ENCODE measurements at regions not wholly inside any gene's neighbourhood (a gene's known extent, or its start where the extent isn't known, plus 50 kb on each side); places are given as distances from the start of the nearest gene placed in this dataset.
A peak's percentile ranks its signal among the peaks of the same experiment; 100 is the strongest.

DNA sequence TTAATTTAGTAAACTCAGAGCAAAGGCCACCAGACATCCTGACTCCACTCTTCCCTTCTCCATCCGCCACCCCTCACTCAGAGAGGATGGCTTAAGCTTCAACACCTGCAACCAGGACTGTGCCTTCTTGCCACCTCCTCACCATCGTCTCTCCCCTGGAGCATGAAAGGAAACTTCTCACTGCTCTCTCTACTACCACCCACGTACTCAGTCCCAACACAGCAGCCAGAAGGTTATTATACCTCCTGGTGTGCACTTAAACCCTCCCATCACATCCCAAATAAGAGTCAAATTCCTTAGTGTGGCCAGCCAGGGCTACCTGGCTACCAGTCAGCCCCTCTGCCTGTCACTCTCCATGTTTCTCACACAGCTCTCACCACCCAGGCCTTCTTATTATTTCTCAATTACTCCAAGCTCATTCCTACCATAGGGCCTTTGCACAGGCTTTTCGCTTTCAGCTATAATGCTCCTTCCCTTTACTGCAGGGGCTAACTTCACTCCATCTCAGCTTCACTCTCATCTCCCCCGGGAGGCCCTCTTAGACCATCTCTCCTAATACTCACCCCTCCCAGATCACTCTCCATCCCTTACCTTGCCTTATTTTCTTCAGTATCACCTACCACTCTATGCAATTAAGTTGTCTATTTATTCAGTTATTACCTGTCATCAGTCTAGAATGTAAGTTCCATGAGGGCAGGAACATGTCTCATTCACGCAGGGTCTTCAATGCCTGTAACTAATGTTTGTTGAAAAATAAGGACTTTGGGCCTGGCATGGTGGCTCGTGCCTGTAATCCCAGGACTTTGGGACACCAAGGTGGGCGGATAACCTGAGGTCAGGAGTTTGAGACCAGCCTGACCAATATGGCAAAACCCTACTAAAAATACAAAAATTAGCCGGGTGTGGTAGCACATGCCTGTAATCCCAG, 137.5 kb downstream of the TOMM20 start:
- Mint-ChIP-seq H3K9me3 (ENCODE audit: insufficient read depth) (no peaks in the 10 kb centered on the region), H3K27ac (peak overlapping the region; percentile 26), H3K4me1 (peaks cover 40% of the 10 kb centered on the region), H3K4me3 (no peak overlapping the region), H3K27me3 (no peaks in the 10 kb centered on the region)
- intact Hi-C loops (cut with micrococcal nuclease): no loop called here
- DNase-seq: no peak
- ChIA-PET CTCF (interaction anchor here (0.9 kb wide), 1 partner anchor 8 kb away, joined by 3 read pairs; no protein-coding TSS in a partner anchor), POLR2A (no interaction called here)
- Histone ChIP-seq H3K79me2 (ENCODE audit: control insufficient read depth, insufficient read depth, low read length) (no peaks in the 10 kb centered on the region), H3K4me3 (ENCODE audit: control extremely low read depth in 1 of 5, extremely low read depth in 1 of 5, insufficient read depth in 1 of 5, low read depth in 2 of 5, low read length in 4 of 5) (no peak overlapping the region), H3K27me3 (replicated peaks in 1 of 4; ENCODE audit: control extremely low read depth in 1 of 4, control insufficient read depth in 3 of 4, insufficient read depth in 4 of 4, low read length in 3 of 4) (no peaks in the 10 kb centered on the region), H2AFZ (ENCODE audit: insufficient read depth, low read depth, low read length, poor library complexity, severe bottlenecking) (no peak overlapping the region), H3K9me3 (ENCODE audit: control extremely low read depth in 1 of 3, control insufficient read depth in 2 of 3, insufficient read depth in 1 of 3, low read length in 2 of 3) (no peaks in the 10 kb centered on the region), H3K4me2 (replicated peaks; ENCODE audit: low read depth, low read length, poor library complexity, severe bottlenecking) (no peak overlapping the region), H3K27ac (ENCODE audit: low read length in 2 of 2) (no peak overlapping the region), H4K20me1 (ENCODE audit: control insufficient read depth, insufficient read depth, low read length, poor library complexity, severe bottlenecking) (no peaks in the 10 kb centered on the region), H3K4me1 (ENCODE audit: control insufficient read depth in 2 of 2, insufficient read depth in 2 of 2, low read length in 2 of 2) (peaks cover 19 to 26% of the 10 kb centered on the region in 2 donors), H3K9ac (ENCODE audit: low read length) (no peak overlapping the region), H3K36me3 (replicated peaks in 1 of 2; ENCODE audit: control extremely low read depth in 1 of 2, control insufficient read depth in 1 of 2, extremely low read depth in 1 of 2, insufficient read depth in 2 of 2, low read length in 1 of 2) (no peaks in the 10 kb centered on the region)
- peak; percentile 59 for ATAC-seq (ENCODE audit: low read depth)
- TF ChIP-seq, protein P1, sequence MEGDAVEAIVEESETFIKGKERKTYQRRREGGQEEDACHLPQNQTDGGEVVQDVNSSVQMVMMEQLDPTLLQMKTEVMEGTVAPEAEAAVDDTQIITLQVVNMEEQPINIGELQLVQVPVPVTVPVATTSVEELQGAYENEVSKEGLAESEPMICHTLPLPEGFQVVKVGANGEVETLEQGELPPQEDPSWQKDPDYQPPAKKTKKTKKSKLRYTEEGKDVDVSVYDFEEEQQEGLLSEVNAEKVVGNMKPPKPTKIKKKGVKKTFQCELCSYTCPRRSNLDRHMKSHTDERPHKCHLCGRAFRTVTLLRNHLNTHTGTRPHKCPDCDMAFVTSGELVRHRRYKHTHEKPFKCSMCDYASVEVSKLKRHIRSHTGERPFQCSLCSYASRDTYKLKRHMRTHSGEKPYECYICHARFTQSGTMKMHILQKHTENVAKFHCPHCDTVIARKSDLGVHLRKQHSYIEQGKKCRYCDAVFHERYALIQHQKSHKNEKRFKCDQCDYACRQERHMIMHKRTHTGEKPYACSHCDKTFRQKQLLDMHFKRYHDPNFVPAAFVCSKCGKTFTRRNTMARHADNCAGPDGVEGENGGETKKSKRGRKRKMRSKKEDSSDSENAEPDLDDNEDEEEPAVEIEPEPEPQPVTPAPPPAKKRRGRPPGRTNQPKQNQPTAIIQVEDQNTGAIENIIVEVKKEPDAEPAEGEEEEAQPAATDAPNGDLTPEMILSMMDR (IDR thresholded peaks at IDR 0.05): no peak
- no peak for TF ChIP-seq EZH2 (IDR thresholded peaks at IDR 0.05; ENCODE audit: borderline replicate concordance, insufficient read depth, low read depth, low read length, poor library complexity, severe bottlenecking)
- 67% methylated on average over 7 of the region's 9 CpGs for WGBS (ENCODE audit: insufficient coverage)

DNA sequence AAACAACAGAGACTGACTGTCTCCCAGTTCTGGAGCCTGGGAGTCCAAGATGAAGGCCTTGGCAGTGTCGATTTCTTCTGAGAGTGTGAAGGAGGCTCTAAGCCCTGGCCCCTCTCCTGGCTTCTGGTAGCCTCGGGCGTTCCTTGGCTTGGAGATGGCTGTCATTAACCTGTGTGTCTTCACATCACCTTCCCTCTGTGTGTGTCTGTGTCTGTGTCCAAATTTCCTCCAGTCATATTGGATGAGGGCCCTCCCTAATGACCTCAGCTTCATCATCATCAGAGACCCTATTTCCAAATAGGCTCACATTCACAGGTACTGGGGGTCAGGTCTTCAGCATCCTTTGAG, 138.3 kb downstream of the TOMM20 start:
- H2AFZ ChIP-seq (ENCODE audit: insufficient read depth, low read depth, low read length, poor library complexity, severe bottlenecking): no peak overlapping the region
- ATAC-seq (ENCODE audit: low read depth) (no peak), DNase-seq (no peak)
- H3K27me3 ChIP-seq (replicated peaks in 1 of 4; ENCODE audit: control extremely low read depth in 1 of 4, control insufficient read depth in 3 of 4, insufficient read depth in 4 of 4, low read length in 3 of 4): no peaks in the 10 kb centered on the region
- no peak overlapping the region for H3K4me3 ChIP-seq (ENCODE audit: control extremely low read depth in 1 of 5, extremely low read depth in 1 of 5, insufficient read depth in 1 of 5, low read depth in 2 of 5, low read length in 4 of 5)
- H3K4me1 ChIP-seq (ENCODE audit: control insufficient read depth in 2 of 2, insufficient read depth in 2 of 2, low read length in 2 of 2): peaks cover 19 to 26% of the 10 kb centered on the region in 2 donors
- WGBS (ENCODE audit: insufficient coverage): 67% methylated on average over 2 of the region's 3 CpGs
- ChIA-PET CTCF (interaction anchor here (0.9 to 1.3 kb wide), 2 partner anchors 8 to 93 kb away, joined by 3 read pairs; no protein-coding TSS in a partner anchor), POLR2A (no interaction called here)
- H3K36me3 ChIP-seq (replicated peaks in 1 of 2; ENCODE audit: control extremely low read depth in 1 of 2, control insufficient read depth in 1 of 2, extremely low read depth in 1 of 2, insufficient read depth in 2 of 2, low read length in 1 of 2): no peaks in the 10 kb centered on the region
- Mint-ChIP-seq H3K4me1 (peaks cover 40% of the 10 kb centered on the region), H3K27me3 (no peaks in the 10 kb centered on the region), H3K27ac (no peak overlapping the region), H3K9me3 (ENCODE audit: insufficient read depth) (no peaks in the 10 kb centered on the region), H3K4me3 (no peak overlapping the region)
- no peaks in the 10 kb centered on the region for H4K20me1 ChIP-seq (ENCODE audit: control insufficient read depth, insufficient read depth, low read length, poor library complexity, severe bottlenecking)
- no peaks in the 10 kb centered on the region for H3K9me3 ChIP-seq (ENCODE audit: control extremely low read depth in 1 of 3, control insufficient read depth in 2 of 3, insufficient read depth in 1 of 3, low read length in 2 of 3)
- H3K79me2 ChIP-seq (ENCODE audit: control insufficient read depth, insufficient read depth, low read length): no peaks in the 10 kb centered on the region
- no peak overlapping the region for H3K9ac ChIP-seq (ENCODE audit: low read length)
- no peak overlapping the region for H3K27ac ChIP-seq (ENCODE audit: low read length in 2 of 2)
- TF ChIP-seq, protein P1 (IDR thresholded peaks at IDR 0.05): no peak
- TF ChIP-seq EZH2 (IDR thresholded peaks at IDR 0.05; ENCODE audit: borderline replicate concordance, insufficient read depth, low read depth, low read length, poor library complexity, severe bottlenecking): no peak
- no peak overlapping the region for H3K4me2 ChIP-seq (replicated peaks; ENCODE audit: low read depth, low read length, poor library complexity, severe bottlenecking)
- intact Hi-C loops (cut with micrococcal nuclease): no loop called here
